H1 (cell line): ENCODE measurements at regions not wholly inside any gene's neighbourhood (a gene's known extent, or its start where the extent isn't known, plus 50 kb on each side); places are given as distances from the start of the nearest gene placed in this dataset.

Experiments used
- CTCF ChIA-PET: fragments of 300-600 bp; sonication (Branson Sonifier 250); formaldehyde crosslinking; loops from one replicate; lab custom pipeline; 2021; ENCODE audit not compliant: partially characterized antibody; lab: Charles Lee
- POLR2A ChIA-PET: fragments of 300-600 bp; sonication (Branson Sonifier 250); formaldehyde crosslinking; loops from one replicate; lab custom pipeline; 2021; ENCODE audit warnings: inconsistent platforms; ENCODE audit not compliant: partially characterized antibody; lab: Charles Lee
- DNase-seq, 2 experiments: peaks; one replicate each; pipeline versions ENCODE4 v3.0.0 to v3.0.0-alpha.2; 2010 to 2022; ENCODE audit warnings: low spot score in 2 of 2, low read depth in 1 of 2, mixed read lengths in 1 of 2
- FAIRE-seq: peaks from 2 replicates; lab custom pipeline; 2011; peaks lifted over from hg19 to GRCh38; lab: Jason Lieb, UNC
- H2AFZ ChIP-seq: 2 replicates; pipeline ENCODE4 v1.8.1; 2012; ENCODE audit warnings: low read length, inconsistent platforms
- H2AK5ac ChIP-seq: 2 replicates; pipeline ENCODE4 v1.6.1; 2013; ENCODE audit warnings: low read depth, low read length
- H2BK120ac ChIP-seq: replicated peaks from 2 replicates; pipeline ENCODE3; 2013; ENCODE audit warnings: low read depth, low read length, inconsistent platforms
- H2BK12ac ChIP-seq: 2 replicates; pipeline ENCODE4 v1.6.1; 2013; ENCODE audit warnings: low read depth, low read length
- H2BK15ac ChIP-seq: 2 replicates; pipeline ENCODE4 v1.6.1; 2013; ENCODE audit warnings: low read length
- H2BK20ac ChIP-seq: 2 replicates; pipeline ENCODE4 v1.6.1; 2013; ENCODE audit warnings: low read length
- H2BK5ac ChIP-seq: 2 replicates; pipeline ENCODE4 v1.6.1; 2013; ENCODE audit warnings: low read depth, low read length
- H3K14ac ChIP-seq: 2 replicates; pipeline ENCODE4 v1.6.1; 2013; ENCODE audit warnings: inconsistent platforms; ENCODE audit not compliant: insufficient read length
- H3K18ac ChIP-seq: 2 replicates; pipeline ENCODE4 v1.6.1; 2013; ENCODE audit warnings: low read length; ENCODE audit errors: extremely low read depth
- H3K23ac ChIP-seq: 2 replicates; pipeline ENCODE4 v1.6.1; 2013; ENCODE audit warnings: inconsistent platforms; ENCODE audit not compliant: insufficient read length
- H3K23me2 ChIP-seq: 2 replicates; pipeline ENCODE4 v1.6.1; 2013; ENCODE audit warnings: low read depth, low read length
- H3K27ac ChIP-seq: 2 replicates; pipeline ENCODE4 v1.6.1; 2011; ENCODE audit warnings: low read depth, low read length, inconsistent platforms
- H3K27me3 ChIP-seq, 4 experiments: replicated peaks in 1 of 4; 1 replicate in 1 of 4; 2 replicates in 3 of 4; pipeline versions ENCODE4 v1.6.1 to v1.8.1; 2011 to 2013; ENCODE audit warnings: low read length in 3 of 4, mild to moderate bottlenecking in 3 of 4, inconsistent platforms in 2 of 4, mixed read lengths in 2 of 4, moderate library complexity in 1 of 4; ENCODE audit not compliant: control insufficient read depth in 3 of 4, insufficient read depth in 3 of 4; ENCODE audit errors: extremely low read depth in 1 of 4
- H3K36me3 ChIP-seq, 4 experiments: 2 replicates each; pipeline versions ENCODE4 v1.6.1 to v1.8.1; 2011 to 2013; ENCODE audit warnings: mild to moderate bottlenecking in 4 of 4, low read length in 3 of 4, moderate library complexity in 2 of 4, control low read depth in 1 of 4, inconsistent platforms in 1 of 4; ENCODE audit not compliant: insufficient read depth in 4 of 4, control insufficient read depth in 2 of 4
- H3K4ac ChIP-seq: replicated peaks from 2 replicates; pipeline ENCODE3; 2013; ENCODE audit warnings: low read length, low read depth, mixed read lengths, inconsistent platforms; ENCODE audit not compliant: insufficient read length
- H3K4me1 ChIP-seq, 4 experiments: replicated peaks in 1 of 4; 1 replicate in 1 of 4; 2 replicates in 3 of 4; pipeline versions ENCODE4 v1.6.1 to v1.8.1; 2011 to 2013; ENCODE audit warnings: low read length in 3 of 4, inconsistent platforms in 2 of 4, mixed read lengths in 1 of 4; ENCODE audit not compliant: insufficient read depth in 4 of 4, control insufficient read depth in 3 of 4
- H3K4me2 ChIP-seq, 2 experiments: 2 replicates each; pipeline versions ENCODE4 v1.6.1 to v1.8.1; 2011 to 2013; ENCODE audit warnings: low read depth in 2 of 2, low read length in 2 of 2, control low read depth in 1 of 2, inconsistent platforms in 1 of 2, mild to moderate bottlenecking in 1 of 2; ENCODE audit not compliant: insufficient read depth in 1 of 2
- H3K4me3 ChIP-seq, 4 experiments: fragments of 200-600, 300-600 bp in 1 of 4; sonication (generic), shearing (Covaris generic), sonication (Bioruptor Twin) in 1 of 4; 2 replicates each; pipeline versions ENCODE4 v1.5.1 to v1.8.1; 2011 to 2016; ENCODE audit warnings: low read length in 4 of 4, low read depth in 3 of 4, control low read depth in 2 of 4, inconsistent platforms in 2 of 4, mild to moderate bottlenecking in 2 of 4, mixed read lengths in 1 of 4, moderate library complexity in 1 of 4; ENCODE audit not compliant: insufficient read depth in 2 of 4; ENCODE audit errors: extremely low read depth in 1 of 4
- H3K56ac ChIP-seq: replicated peaks from 2 replicates; pipeline ENCODE3; 2013; ENCODE audit warnings: low read depth, mild to moderate bottlenecking, mixed read lengths, low read length, inconsistent platforms; ENCODE audit not compliant: insufficient read length
- H3K79me1 ChIP-seq: 2 replicates; pipeline ENCODE4 v1.6.1; 2013; ENCODE audit warnings: low read depth, low read length, control low read depth
- H3K79me2 ChIP-seq, 2 experiments: 2 replicates each; pipeline versions ENCODE4 v1.6.1 to v1.8.1; 2012 to 2013; ENCODE audit warnings: low read length in 2 of 2, mild to moderate bottlenecking in 2 of 2, inconsistent platforms in 1 of 2; ENCODE audit not compliant: insufficient read depth in 2 of 2, control insufficient read depth in 1 of 2
- H3K9ac ChIP-seq, 4 experiments: replicated peaks in 1 of 4; 1 replicate in 1 of 4; 2 replicates in 3 of 4; pipeline versions ENCODE4 v1.6.1 to v1.8.1; 2011 to 2013; ENCODE audit warnings: low read depth in 3 of 4, low read length in 3 of 4, control low read depth in 2 of 4, mild to moderate bottlenecking in 2 of 4, moderate library complexity in 2 of 4, inconsistent platforms in 1 of 4; ENCODE audit errors: extremely low read depth in 1 of 4
- H3K9me3 ChIP-seq, 2 experiments: 2 replicates each; pipeline versions ENCODE4 v1.6.1 to v1.8.1; 2012 to 2013; ENCODE audit warnings: mild to moderate bottlenecking in 2 of 2, moderate library complexity in 2 of 2, control low read depth in 1 of 2, inconsistent platforms in 1 of 2, low read depth in 1 of 2, low read length in 1 of 2, mixed read lengths in 1 of 2; ENCODE audit not compliant: insufficient read depth in 2 of 2
- H4K20me1 ChIP-seq, 2 experiments: replicated peaks in 1 of 2; 2 replicates each; pipeline versions ENCODE3 to v1.8.1; 2011 to 2013; ENCODE audit warnings: inconsistent platforms in 2 of 2, low read length in 2 of 2, mild to moderate bottlenecking in 1 of 2; ENCODE audit not compliant: insufficient read depth in 2 of 2, control insufficient read depth in 1 of 2
- H4K5ac ChIP-seq: 2 replicates; pipeline ENCODE4 v1.6.1; 2013; ENCODE audit warnings: low read length, low read depth, mixed read lengths, inconsistent platforms; ENCODE audit not compliant: insufficient read length
- H4K8ac ChIP-seq: 2 replicates; pipeline ENCODE4 v1.8.0; 2013; ENCODE audit warnings: mild to moderate bottlenecking, moderate library complexity, low read length, inconsistent platforms; ENCODE audit not compliant: insufficient read depth; ENCODE audit errors: extremely low read depth
- H4K91ac ChIP-seq: replicated peaks from 2 replicates; pipeline ENCODE3; 2013; ENCODE audit warnings: low read length, mixed read lengths, inconsistent platforms; ENCODE audit not compliant: insufficient read length
- CHD1 ChIP-seq: IDR thresholded peaks from 2 replicates; pipeline ENCODE4 v1.6.1; 2012; ENCODE audit warnings: low read depth, low read length, improper control_type of control experiment
- CREB1 ChIP-seq: IDR thresholded peaks from 2 replicates; pipeline ENCODE4 v1.6.1; 2012; ENCODE audit warnings: inconsistent platforms
- CTBP2 ChIP-seq: IDR thresholded peaks from 2 replicates; pipeline ENCODE4 v1.7.0; 2011; ENCODE audit warnings: borderline replicate concordance, mild to moderate bottlenecking, moderate library complexity, mixed read lengths, low read length; ENCODE audit not compliant: insufficient read depth, insufficient read length
- EGR1 ChIP-seq: IDR thresholded peaks from 2 replicates; pipeline ENCODE4 v1.6.1; 2011; ENCODE audit warnings: low read depth, low read length, borderline replicate concordance
- GTF2F1 ChIP-seq: IDR thresholded peaks from 2 replicates; pipeline ENCODE4 v1.6.1; 2012; ENCODE audit warnings: low read depth, low read length, improper control_type of control experiment, borderline replicate concordance
- KDM4A ChIP-seq: IDR thresholded peaks from one replicate; pipeline ENCODE4 v1.7.1; 2012; ENCODE audit warnings: low read depth, mild to moderate bottlenecking, moderate library complexity, low read length, inconsistent platforms; ENCODE audit not compliant: severe bottlenecking
- KDM5A ChIP-seq: fragments of 200-600 bp; IDR thresholded peaks from 2 replicates; pipeline ENCODE4 v1.7.1; 2012; ENCODE audit warnings: mild to moderate bottlenecking, low read length, inconsistent platforms, mixed read lengths
- PHF8 ChIP-seq: fragments of 200-600 bp; sonication (generic); conservative IDR thresholded peaks from 2 replicates; pipeline ENCODE4 v1.7.1; 2012; ENCODE audit warnings: low read depth, mild to moderate bottlenecking, inconsistent platforms, low read length, moderate library complexity
- POU5F1 ChIP-seq: IDR thresholded peaks from 2 replicates; pipeline ENCODE4 v1.6.1; 2011; ENCODE audit warnings: low read depth, mild to moderate bottlenecking, low read length, moderate library complexity
- SRF ChIP-seq: IDR thresholded peaks from 2 replicates; pipeline ENCODE4 v1.6.1; 2011; ENCODE audit warnings: mild to moderate bottlenecking, low read depth, low read length, moderate library complexity
- TAF1 ChIP-seq: IDR thresholded peaks from 2 replicates; pipeline ENCODE4 v1.6.1; 2011; ENCODE audit warnings: mild to moderate bottlenecking, low read depth, low read length
- TEAD4 ChIP-seq: IDR thresholded peaks from 2 replicates; pipeline ENCODE4 v1.6.1; 2012; ENCODE audit warnings: low read depth, low read length, inconsistent platforms, mixed read lengths
- YY1 ChIP-seq: IDR thresholded peaks from 2 replicates; pipeline ENCODE4 v1.6.1; 2011; ENCODE audit warnings: low read depth, mild to moderate bottlenecking, low read length
- WGBS, 2 experiments: shearing (Covaris generic) in 1 of 2; methylation state at CpG; one replicate each; pipeline versions ENCODE4 v1.1.6 to v1.1.7; 2013 to 2015; ENCODE audit warnings: low lambda C conversion rate in 2 of 2, mixed read lengths in 2 of 2, inconsistent platforms in 1 of 2, low coverage in 1 of 2, missing lambda C conversion rate in 1 of 2; ENCODE audit not compliant: insufficient replicate concordance in 2 of 2, insufficient coverage in 1 of 2, insufficient read length in 1 of 2; ENCODE audit errors: extremely low coverage in 1 of 2, missing lambda C conversion rate in 1 of 2; 5-methylcytosine and 5-hydroxymethylcytosine counted together

- H4K5ac ChIP-seq = no peak overlapping the region
- no peak overlapping the region for H2BK20ac ChIP-seq
- H2BK120ac ChIP-seq = no peak overlapping the region
- no peak overlapping the region for H2AK5ac ChIP-seq
- no peak for DNase-seq
- H4K8ac ChIP-seq = no peak overlapping the region
- H3K79me2 ChIP-seq = no peaks in the 10 kb centered on the region
- H2AFZ ChIP-seq = no peak overlapping the region
- no peaks in the 10 kb centered on the region for H3K36me3 ChIP-seq
- CTCF ChIA-PET = interaction anchor here (1.5 kb wide), 1 partner anchor 11 kb away, joined by 4 read pairs; no protein-coding TSS in a partner anchor
- H3K23me2 ChIP-seq = no peaks in the 10 kb centered on the region
- H3K27ac ChIP-seq = no peak overlapping the region
- no peak overlapping the region for H3K4me2 ChIP-seq
- no peak overlapping the region for H3K14ac ChIP-seq
- H3K9me3 ChIP-seq = no peaks in the 10 kb centered on the region
- no peak overlapping the region for H2BK15ac ChIP-seq
- 75% methylated on average over 2 of the region's 2 CpGs; no CpG with 5 or more reads in 1 of the 2 experiments for WGBS, 2 experiments
- no peak for TF ChIP-seq TEAD4
- TF ChIP-seq CTBP2 = no peak
- TF ChIP-seq YY1 = no peak
- no peak for TF ChIP-seq KDM5A
- no peak for TF ChIP-seq CHD1
- TF ChIP-seq EGR1 = no peak
- no peak for TF ChIP-seq SRF
- TF ChIP-seq GTF2F1 = no peak
- TF ChIP-seq KDM4A = no peak
- TF ChIP-seq POU5F1 = no peak
- no peak for TF ChIP-seq TAF1
- TF ChIP-seq CREB1 = no peak
- no peak for TF ChIP-seq PHF8
- TF ChIP-seq, all 59 proteins: peak for 0
- no peak overlapping the region for H3K18ac ChIP-seq
- no peak overlapping the region for H4K91ac ChIP-seq
- no peak overlapping the region for H3K23ac ChIP-seq
- no peak overlapping the region for H3K4ac ChIP-seq
- H3K56ac ChIP-seq = no peak overlapping the region
- no peak overlapping the region for H3K9ac ChIP-seq
- no peak overlapping the region for H3K4me3 ChIP-seq
- H4K20me1 ChIP-seq = no peaks in the 10 kb centered on the region
- no peak overlapping the region for H2BK5ac ChIP-seq
- H3K79me1 ChIP-seq = no peaks in the 10 kb centered on the region
- no peak for FAIRE-seq
- POLR2A ChIA-PET = no interaction called here
- H2BK12ac ChIP-seq = no peak overlapping the region
- H3K4me1 ChIP-seq = no peaks in the 10 kb centered on the region
- H3K27me3 ChIP-seq = peaks cover 33 to 66% (median 41%) of the 10 kb centered on the region in 4 experiments
Measured at GRCh38 chr11:29364006-29364405, 652.8 kb downstream of the KCNA4 start.
